Ammon's horn (tissue), 1 donor: ENCODE measurements at regions not wholly inside any gene's neighbourhood (a gene's known extent, or its start where the extent isn't known, plus 50 kb on each side); places are given as distances from the start of the nearest gene placed in this dataset.
A peak's percentile ranks its signal among the peaks of the same experiment; 100 is the strongest.

ENCODE experiments used
- DNase-seq: peaks from one replicate; pipeline ENCODE4 v3.0.0-alpha.2; 2016; ENCODE audit warnings: low spot score

- no peak for DNase-seq
Observed at GRCh38 chr11:26186389-26186788, 145.5 kb upstream of the ANO3 start.

DNA sequence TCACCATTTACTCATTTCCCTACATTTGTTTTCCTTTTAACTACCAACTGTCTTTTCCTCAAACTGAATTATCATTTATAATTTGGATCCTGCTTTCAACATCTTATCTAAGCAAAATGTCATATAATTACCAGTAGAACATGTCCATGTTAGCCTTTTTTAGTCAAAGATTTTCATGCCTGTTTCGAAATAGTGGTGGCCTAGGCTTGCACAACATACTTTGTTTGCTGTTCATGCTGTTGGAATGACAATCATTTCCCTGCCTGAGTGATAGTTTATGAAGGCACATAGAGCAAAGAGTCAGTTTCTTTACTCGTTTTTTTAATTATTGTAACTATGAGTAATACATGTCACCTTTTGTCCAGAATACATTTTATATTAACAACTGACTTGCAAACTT lies 144.3 kb upstream of the ANO3 start:
- DNase-seq = no peak

- DNase-seq = no peak
Observed at GRCh38 chr11:26188554-26188953, 143.4 kb upstream of the ANO3 start.

DNA sequence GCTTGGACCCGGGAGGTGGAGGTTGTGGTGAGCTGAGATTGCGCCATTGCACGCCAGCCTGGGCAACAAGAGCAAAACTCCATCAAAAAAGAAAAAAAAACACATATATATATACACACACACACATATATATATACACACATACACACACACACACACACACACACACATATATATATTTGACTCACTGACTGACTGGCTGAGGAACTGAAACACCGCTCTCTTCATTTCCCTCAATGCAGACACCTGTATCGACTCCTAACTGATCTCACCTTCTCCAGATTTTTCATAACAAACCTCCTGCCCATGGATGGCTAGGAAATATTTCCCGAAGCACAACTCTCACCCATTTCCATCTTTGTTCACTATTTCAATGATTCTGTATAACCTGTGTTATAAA lies 140.7 kb upstream of the ANO3 start:
- DNase-seq = no peak

DNA sequence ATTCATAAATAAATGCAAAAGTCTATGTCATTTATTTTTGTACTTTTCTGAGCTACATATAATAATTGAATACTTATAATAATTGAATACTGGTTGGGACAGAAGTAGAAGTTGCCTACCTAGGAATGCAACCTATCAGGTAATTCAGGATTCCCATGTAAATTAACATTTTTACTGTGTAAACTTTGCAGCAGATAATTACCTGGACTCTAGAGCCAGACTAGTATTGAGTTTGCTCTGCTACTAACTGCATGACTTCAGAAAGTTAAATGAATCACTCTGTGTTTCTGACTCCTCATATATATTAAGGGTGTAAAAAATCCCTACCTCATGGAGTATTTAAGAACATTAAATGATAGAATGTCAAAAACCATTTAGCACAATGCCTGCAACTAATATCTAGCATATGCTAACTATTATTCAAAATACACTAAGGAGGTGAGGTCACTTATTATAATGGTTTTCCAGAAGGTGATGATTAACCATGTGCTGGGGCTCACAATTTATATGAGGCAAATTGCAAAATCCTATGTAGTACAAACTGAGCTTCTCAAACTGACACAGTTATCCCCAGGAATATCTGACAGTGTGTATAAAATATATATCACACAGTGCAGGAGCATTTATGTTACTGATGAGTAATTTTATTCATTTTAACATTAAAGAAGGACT lies 138.1 kb upstream of the ANO3 start:
- DNase-seq = no peak

GRCh38 chr11:26194881-26195280 lies 137.0 kb upstream of the ANO3 start:
- no peak for DNase-seq

DNA sequence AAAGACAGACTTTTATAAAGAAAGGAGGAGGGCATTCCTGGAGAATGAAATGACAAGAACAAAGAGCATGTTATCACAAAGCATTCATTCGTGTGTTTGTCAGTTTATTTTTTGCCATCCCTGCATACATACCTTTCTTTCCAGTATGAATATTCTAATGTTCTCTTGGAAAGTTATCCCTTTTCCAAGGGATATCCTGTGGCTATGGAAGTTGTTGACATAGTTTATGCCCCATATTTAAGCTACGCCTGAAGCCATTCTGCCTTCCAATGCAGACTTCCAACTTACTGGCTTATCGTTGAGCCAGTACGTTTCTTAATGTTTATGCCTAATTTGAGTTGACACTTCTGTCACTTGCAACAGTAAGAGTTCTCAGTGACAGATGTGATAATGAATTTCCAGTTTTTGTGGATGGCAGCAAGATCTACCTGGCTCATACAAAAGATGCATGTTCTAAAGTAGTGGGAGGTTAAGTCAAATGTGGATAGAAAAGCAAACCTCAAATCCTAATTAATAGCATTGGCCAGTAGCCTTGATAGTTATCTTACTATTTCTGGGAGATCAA lies 133.3 kb upstream of the ANO3 start:
- no peak for DNase-seq

- DNase-seq = peak; percentile 5
Observed at GRCh38 chr11:26199331-26200095, 132.4 kb upstream of the ANO3 start.

DNA sequence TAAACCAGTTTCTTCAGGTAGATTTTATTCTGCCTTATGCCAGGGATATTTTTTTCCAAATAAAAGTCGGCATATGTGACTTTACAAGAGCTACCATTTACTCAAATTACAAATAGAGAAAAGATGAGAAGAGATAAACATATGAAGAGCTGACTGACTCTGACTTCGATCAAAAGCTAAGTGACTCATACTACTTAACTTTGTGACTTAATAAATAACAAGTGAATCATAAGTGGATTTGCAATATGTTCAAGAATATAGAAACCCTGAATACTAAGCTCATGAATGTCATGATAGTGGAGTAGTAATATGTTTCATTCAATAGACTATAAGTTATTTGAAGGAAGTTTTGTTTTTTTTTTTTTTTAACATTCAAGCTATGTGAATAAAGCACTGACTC lies 130.5 kb upstream of the ANO3 start:
- no peak for DNase-seq

DNA sequence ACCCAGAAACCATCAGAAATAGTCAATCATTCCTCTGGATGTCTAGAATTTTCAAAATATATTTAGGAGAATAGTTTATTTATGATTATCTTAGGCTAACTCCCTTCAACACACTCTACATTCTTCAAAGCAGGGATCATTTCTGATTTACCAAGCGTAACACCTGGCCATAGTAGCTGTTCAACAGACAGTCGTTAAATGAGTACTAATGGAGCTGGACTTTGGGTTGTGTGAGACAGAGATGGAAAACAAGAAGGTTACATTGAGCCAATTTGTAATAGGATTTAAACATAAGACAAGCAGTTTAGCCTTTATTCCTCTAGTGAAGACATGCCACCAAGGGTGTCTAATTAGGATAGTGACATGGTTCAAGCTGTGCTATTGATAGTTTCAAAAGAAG lies 129.2 kb upstream of the ANO3 start:
- DNase-seq = no peak

DNA sequence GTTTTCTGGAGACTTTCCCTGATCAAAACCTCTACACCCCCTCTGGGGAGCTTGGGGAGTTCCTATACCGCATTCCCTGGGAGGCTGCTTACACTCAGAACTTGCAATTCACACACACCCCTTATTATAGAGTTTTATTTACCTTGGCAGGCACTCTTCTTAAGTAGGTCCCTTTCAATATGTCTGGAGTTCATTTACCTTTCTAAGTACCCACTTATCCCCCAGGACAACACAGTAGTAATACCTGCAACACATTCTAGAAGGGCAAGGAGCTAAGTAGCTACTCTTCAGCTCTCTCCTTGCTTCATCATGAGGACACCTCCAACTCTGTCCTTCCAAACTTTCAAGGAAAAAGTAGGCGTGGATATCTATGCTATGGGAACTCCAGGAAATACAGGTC lies 127.8 kb upstream of the ANO3 start:
- no peak for DNase-seq

- no peak for DNase-seq
Observed at GRCh38 chr11:26204839-26205238, 127.1 kb upstream of the ANO3 start.

GRCh38 chr11:26219183-26220117 lies 112.5 kb upstream of the ANO3 start:
- DNase-seq = no peak

- no peak for DNase-seq
Observed at GRCh38 chr11:26225646-26226045, 106.3 kb upstream of the ANO3 start.

DNA sequence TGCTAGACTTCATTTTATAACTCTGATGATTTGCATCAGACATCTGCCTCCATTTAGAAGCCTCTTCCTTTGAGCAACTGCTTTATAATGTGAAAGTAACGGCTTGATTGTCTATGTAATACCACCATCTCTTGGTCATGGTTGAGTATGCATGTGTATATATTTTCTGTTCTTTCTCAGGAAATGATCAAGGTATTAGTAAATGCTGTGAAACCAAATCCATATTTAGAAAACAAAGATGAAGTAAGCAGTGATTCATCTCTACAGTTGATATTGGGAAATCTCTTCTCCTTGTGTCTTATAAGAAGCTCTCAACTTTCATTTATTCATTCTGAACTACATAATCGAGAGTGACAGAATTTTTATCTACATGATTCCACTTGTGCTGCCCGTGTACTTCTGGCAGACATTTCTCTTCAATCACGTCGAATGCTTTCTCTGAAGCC lies 104.6 kb upstream of the ANO3 start:
- DNase-seq = peak; percentile 55

DNA sequence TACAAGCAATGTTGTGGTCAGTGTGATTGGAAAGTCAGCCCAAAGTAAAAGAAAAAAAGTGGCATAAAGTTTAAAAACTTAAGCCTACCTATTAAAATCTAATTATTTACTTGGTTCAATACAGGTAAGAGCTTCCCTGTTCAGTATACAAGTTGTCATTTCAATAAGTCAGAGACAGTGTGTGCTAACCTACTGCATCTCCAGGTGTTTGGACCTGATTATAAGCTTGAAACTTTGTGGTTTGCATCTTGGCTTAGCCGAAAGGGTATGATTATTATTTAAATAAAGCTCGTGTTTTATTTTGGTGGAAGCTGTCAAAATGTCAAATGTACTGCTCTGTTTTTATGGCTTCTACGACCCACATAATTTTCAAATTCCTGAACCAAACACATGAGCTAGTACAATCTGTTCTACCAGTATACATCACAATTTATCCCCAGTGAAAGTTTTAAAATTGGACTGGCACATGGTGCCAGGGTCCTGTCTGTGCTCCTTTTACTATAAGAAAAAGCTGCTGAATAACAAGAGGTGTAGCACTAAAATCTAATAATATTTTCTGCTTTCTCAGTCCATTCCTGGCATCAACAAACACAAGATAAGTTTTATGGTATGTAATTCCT lies 103.9 kb upstream of the ANO3 start:
- DNase-seq = no peak

DNA sequence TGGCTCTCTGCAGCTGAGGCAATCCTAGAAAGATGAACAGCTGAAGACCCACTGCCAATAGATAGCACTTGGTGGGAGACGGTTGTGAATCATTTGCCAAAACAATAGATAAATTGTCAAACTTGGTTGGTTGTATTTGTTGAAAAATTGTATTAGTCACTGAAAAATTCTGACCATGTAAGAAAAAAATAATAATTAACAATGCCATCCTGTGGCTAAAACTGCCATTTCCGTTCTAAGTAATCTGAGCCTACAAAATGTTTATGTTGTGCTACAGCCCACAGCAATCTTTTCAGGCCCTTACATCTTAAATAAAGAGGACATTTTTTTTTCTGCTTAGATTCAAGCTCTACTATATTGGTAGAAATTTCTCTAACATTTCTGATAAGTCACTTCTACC lies 103.2 kb upstream of the ANO3 start:
- no peak for DNase-seq

GRCh38 chr11:26229257-26229656 lies 102.7 kb upstream of the ANO3 start:
- DNase-seq = no peak

DNA sequence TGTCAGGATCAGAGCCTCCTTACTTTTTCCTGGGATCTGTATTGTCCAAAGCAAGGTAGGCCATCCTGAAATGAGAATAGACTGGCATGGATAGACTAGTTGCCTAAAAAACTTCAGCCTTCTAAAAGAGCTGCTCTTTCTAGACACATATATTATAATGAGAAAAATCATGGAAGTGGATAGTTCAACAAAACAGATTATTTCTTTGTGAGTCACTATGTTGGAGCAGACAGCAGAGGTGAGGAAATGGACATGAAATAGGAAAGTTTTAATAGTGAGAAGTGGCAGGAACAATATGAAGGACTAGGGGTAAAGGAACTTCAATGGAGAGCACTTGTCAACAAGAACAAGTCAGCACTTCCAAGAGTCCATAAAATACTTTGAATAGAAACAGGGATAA lies 101.9 kb upstream of the ANO3 start:
- no peak for DNase-seq

DNA sequence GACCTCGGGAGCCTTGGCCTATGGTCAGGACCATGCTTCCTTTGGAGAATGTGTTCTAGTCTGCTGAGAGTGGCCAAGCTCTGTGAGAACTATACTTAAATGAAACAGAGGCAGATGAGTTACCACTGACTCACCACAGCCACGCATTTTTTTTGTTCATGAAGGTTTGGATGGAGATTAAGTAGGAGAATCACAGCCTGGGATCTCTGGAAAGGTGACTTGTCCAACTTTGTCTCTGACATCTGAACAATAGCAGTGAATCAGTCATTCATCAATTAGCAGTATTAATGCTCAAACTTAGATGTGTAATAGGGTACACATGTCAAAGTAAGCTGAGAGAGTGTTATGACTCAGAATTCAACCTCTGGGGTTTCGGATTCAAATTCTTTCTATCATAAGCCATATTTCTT lies 100.7 kb upstream of the ANO3 start:
- no peak for DNase-seq

GRCh38 chr11:26234451-26234850 lies 97.5 kb upstream of the ANO3 start:
- no peak for DNase-seq

DNA sequence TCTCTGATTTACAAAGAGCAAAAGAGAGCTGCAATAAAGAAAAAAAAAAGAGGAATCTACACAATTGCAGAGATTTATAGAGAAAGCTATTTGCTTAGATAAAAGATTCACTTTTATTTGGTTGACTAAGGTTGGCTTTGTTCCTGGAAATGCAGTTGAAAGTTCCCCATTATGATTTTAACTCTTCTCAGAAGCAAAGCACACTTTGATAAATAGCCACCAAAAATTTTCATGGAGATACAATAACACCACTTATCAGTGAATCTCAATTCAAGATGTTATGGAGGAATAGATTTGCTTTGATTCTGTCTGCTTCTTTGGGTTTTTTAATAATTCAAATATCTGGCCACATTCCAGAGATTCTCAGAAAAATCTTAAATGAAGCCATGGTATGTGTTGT lies 88.5 kb upstream of the ANO3 start:
- DNase-seq = no peak
